RWPE1 (cell line): ENCODE measurements at regions not wholly inside any gene's neighbourhood (a gene's known extent, or its start where the extent isn't known, plus 50 kb on each side); places are given as distances from the start of the nearest gene placed in this dataset.
"Not testable (repeated sequence)": the region's sequence is repeated elsewhere in the genome, so short reads cannot be mapped to it uniquely, and the experiment has no call there.

Experiments used
- CTCF ChIA-PET: fragments of 350-600 bp; sonication (Branson Sonifier 250); formaldehyde crosslinking; extraction: SDS; loops from one replicate; lab custom pipeline; 2021; lab: Yijun Ruan, JAX
- POLR2A ChIA-PET: fragments of 400-600 bp; formaldehyde crosslinking; extraction: SDS; loops from one replicate; lab custom pipeline; 2020; ENCODE audit warnings: antibody characterized with exemption; ENCODE audit not compliant: low non-redundant PET; lab: Yijun Ruan, JAX
- DNase-seq: peaks from one replicate; pipeline ENCODE4 v3.0.0; 2012; ENCODE audit warnings: low spot score
- H3K27ac ChIP-seq: fragments of 450-650 bp; 2 replicates; pipeline ENCODE4 v1.5.1; 2017
- CTCF ChIP-seq: fragments of 450-650 bp; conservative IDR thresholded peaks from 2 replicates; pipeline ENCODE4 v1.5.1; 2017; ENCODE audit warnings: low read depth, mild to moderate bottlenecking

- H3K27ac ChIP-seq: peak overlapping the region; percentile 47; the same call in 1 of the 2 replicates
- CTCF ChIA-PET: interaction anchor here (0.6 to 0.7 kb wide), 4 partner anchors 21 to 1460 kb away, joined by 3 read pairs; no protein-coding TSS in a partner anchor
- no peak for DNase-seq
- POLR2A ChIA-PET: no interaction called here
- TF ChIP-seq CTCF: no peak
Measured at GRCh38 chr3:152151216-152151876, 117.4 kb upstream of the MBNL1 start.

- CTCF ChIA-PET: interaction anchor here (0.7 kb wide), 2 partner anchors 21 to 1461 kb away, joined by 3 read pairs; no protein-coding TSS in a partner anchor
- DNase-seq, H3K27ac ChIP-seq, POLR2A ChIA-PET: not testable (repeated sequence)
Measured at GRCh38 chr3:152151877-152152765, 116.6 kb upstream of the MBNL1 start.

- H3K27ac ChIP-seq, DNase-seq, POLR2A ChIA-PET: not testable (repeated sequence)
- CTCF ChIA-PET: interaction anchor here (0.7 kb wide), 1 partner anchor 11 kb away, joined by 3 read pairs; no protein-coding TSS in a partner anchor
Measured at GRCh38 chr3:152153115-152153514, 115.6 kb upstream of the MBNL1 start.

- H3K27ac ChIP-seq: no peak overlapping the region
- no peak for TF ChIP-seq CTCF
- CTCF ChIA-PET: interaction anchor here (0.6 kb wide), 1 partner anchor 11 kb away, joined by 3 read pairs; no protein-coding TSS in a partner anchor
- no peak for DNase-seq
- POLR2A ChIA-PET: no interaction called here
Measured at GRCh38 chr3:152155246-152156020, 113.3 kb upstream of the MBNL1 start.

- DNase-seq: no peak
- CTCF ChIA-PET: interaction anchor here (0.6 kb wide), 1 partner anchor 318 kb away, joined by 3 read pairs; no protein-coding TSS in a partner anchor
- no peak overlapping the region for H3K27ac ChIP-seq
Measured at GRCh38 chr3:152156880-152157279, 111.8 kb upstream of the MBNL1 start.

GRCh38 chr3:152157337-152157736, 111.4 kb upstream of the MBNL1 start:
- DNase-seq: no peak
- CTCF ChIA-PET: interaction anchor here (0.6 kb wide), 1 partner anchor 318 kb away, joined by 3 read pairs; no protein-coding TSS in a partner anchor
- POLR2A ChIA-PET: no interaction called here
- no peak overlapping the region for H3K27ac ChIP-seq
- TF ChIP-seq CTCF: no peak

More at GRCh38 chr3:152156880-152157279, 111.8 kb upstream of the MBNL1 start:
- no peak for TF ChIP-seq CTCF
- POLR2A ChIA-PET: no interaction called here

- H3K27ac ChIP-seq: no peak overlapping the region
- peak; percentile 12 for DNase-seq
- TF ChIP-seq CTCF: no peak
- POLR2A ChIA-PET: no interaction called here
- CTCF ChIA-PET: no interaction called here
Measured at GRCh38 chr3:152159328-152159727, 109.4 kb upstream of the MBNL1 start.
